ENCODE measurements at regions not wholly inside any gene's neighbourhood (a gene's known extent, or its start where the extent isn't known, plus 50 kb on each side); places are given as distances from the start of the nearest gene placed in this dataset.

GRCh38 chr18:40347261-40347660 is 1607.8 kb upstream of the PIK3C3 start:
- H3K4me3 ChIP-seq: no peak overlapping the region
- H3K36me3 ChIP-seq: no peaks in the 10 kb centered on the region
- TF ChIP-seq CTCF (IDR thresholded peaks at IDR 0.05): no peak
- no peaks in the 10 kb centered on the region for H3K4me1 ChIP-seq (ENCODE audit: control insufficient read depth in 1 of 2, low read depth in 2 of 2)
- no peak overlapping the region for H3K27ac ChIP-seq
- H3K9me3 ChIP-seq: no peaks in the 10 kb centered on the region
- no peak for ATAC-seq (ENCODE audit: insufficient number of reproducible peaks, low FRiP score, low read depth)
- no peaks in the 10 kb centered on the region for H3K27me3 ChIP-seq (replicated peaks; ENCODE audit: insufficient read depth)
- DNase-seq (ENCODE audit: low spot score): no peak

GRCh38 chr18:40346146-40346545 is 1608.9 kb upstream of the PIK3C3 start:
- no peaks in the 10 kb centered on the region for H3K4me1 ChIP-seq (ENCODE audit: control insufficient read depth in 1 of 2, low read depth in 2 of 2)
- H3K36me3 ChIP-seq: no peaks in the 10 kb centered on the region
- H3K4me3 ChIP-seq: no peak overlapping the region
- no peak for ATAC-seq (ENCODE audit: insufficient number of reproducible peaks, low FRiP score, low read depth)
- no peaks in the 10 kb centered on the region for H3K9me3 ChIP-seq
- DNase-seq (ENCODE audit: low spot score): no peak
- no peaks in the 10 kb centered on the region for H3K27me3 ChIP-seq (replicated peaks; ENCODE audit: insufficient read depth)
- H3K27ac ChIP-seq: no peak overlapping the region
- TF ChIP-seq CTCF (IDR thresholded peaks at IDR 0.05): no peak

- Histone ChIP-seq H3K4me3 (no peak overlapping the region), H3K4me1 (ENCODE audit: control insufficient read depth in 1 of 2, low read depth in 2 of 2) (no peaks in the 10 kb centered on the region), H3K9me3 (no peaks in the 10 kb centered on the region), H3K36me3 (no peaks in the 10 kb centered on the region), H3K27me3 (replicated peaks; ENCODE audit: insufficient read depth) (no peaks in the 10 kb centered on the region), H3K27ac (no peak overlapping the region)
- ATAC-seq (ENCODE audit: insufficient number of reproducible peaks, low FRiP score, low read depth) (no peak), DNase-seq (ENCODE audit: low spot score) (no peak)
- TF ChIP-seq CTCF (IDR thresholded peaks at IDR 0.05): no peak
Observed at GRCh38 chr18:40341701-40342100, 1613.3 kb upstream of the PIK3C3 start.

GRCh38 chr18:40338284-40338683 is 1616.8 kb upstream of the PIK3C3 start:
- ATAC-seq (ENCODE audit: insufficient number of reproducible peaks, low FRiP score, low read depth): no peak
- Histone ChIP-seq H3K4me3 (no peak overlapping the region), H3K36me3 (no peaks in the 10 kb centered on the region), H3K4me1 (ENCODE audit: control insufficient read depth in 1 of 2, low read depth in 2 of 2) (no peaks in the 10 kb centered on the region), H3K27ac (no peak overlapping the region), H3K9me3 (no peaks in the 10 kb centered on the region), H3K27me3 (replicated peaks; ENCODE audit: insufficient read depth) (no peaks in the 10 kb centered on the region)
- no peak for TF ChIP-seq CTCF (IDR thresholded peaks at IDR 0.05)
- DNase-seq (ENCODE audit: low spot score): no peak

- ATAC-seq (ENCODE audit: insufficient number of reproducible peaks, low FRiP score, low read depth) (no peak), DNase-seq (ENCODE audit: low spot score) (no peak)
- Histone ChIP-seq H3K27ac (no peak overlapping the region), H3K4me3 (no peak overlapping the region), H3K36me3 (no peaks in the 10 kb centered on the region), H3K9me3 (peaks cover 3% of the 10 kb centered on the region), H3K27me3 (replicated peaks; ENCODE audit: insufficient read depth) (no peaks in the 10 kb centered on the region), H3K4me1 (ENCODE audit: control insufficient read depth in 1 of 2, low read depth in 2 of 2) (no peaks in the 10 kb centered on the region)
- TF ChIP-seq CTCF (IDR thresholded peaks at IDR 0.05): no peak
Observed at GRCh38 chr18:40326985-40327384, 1628.0 kb upstream of the PIK3C3 start.
